ENCODE measurements at regions not wholly inside any gene's neighbourhood (a gene's known extent, or its start where the extent isn't known, plus 50 kb on each side); places are given as distances from the start of the nearest gene placed in this dataset.

- Histone ChIP-seq H3K4me3 (replicated peaks; ENCODE audit: insufficient read depth, low read length) (no peak overlapping the region), H3K27me3 (ENCODE audit: insufficient read depth, poor library complexity, severe bottlenecking) (no peaks in the 10 kb centered on the region), H3K27ac (replicated peaks) (no peak overlapping the region)
- TF ChIP-seq SPI1 (IDR thresholded peaks at IDR 0.05; ENCODE audit: borderline replicate concordance, low read depth) = no peak
- TF ChIP-seq POLR2AphosphoS5 (IDR thresholded peaks at IDR 0.05; ENCODE audit: low read depth) = no peak
- no peak for TF ChIP-seq CTCF (IDR thresholded peaks at IDR 0.05; ENCODE audit: insufficient read depth, low read length)
- no peak for TF ChIP-seq GABPA (IDR thresholded peaks at IDR 0.05; ENCODE audit: low read depth)
- no peak for TF ChIP-seq REST (IDR thresholded peaks at IDR 0.05; ENCODE audit: insufficient replicate concordance, low read depth)
- no peak for DNase-seq (ENCODE audit: low read depth in 1 of 2, low spot score in 1 of 2)
These were observed 132.7 kb downstream of the TRAM1L1 start for GRCh38 chr4:116952530-116953136.

- Histone ChIP-seq H3K4me3 (replicated peaks; ENCODE audit: insufficient read depth, low read length) (no peak overlapping the region), H3K27me3 (ENCODE audit: insufficient read depth, poor library complexity, severe bottlenecking) (no peaks in the 10 kb centered on the region), H3K27ac (replicated peaks) (no peak overlapping the region)
- TF ChIP-seq SPI1 (IDR thresholded peaks at IDR 0.05; ENCODE audit: borderline replicate concordance, low read depth) (no peak), CTCF (IDR thresholded peaks at IDR 0.05; ENCODE audit: insufficient read depth, low read length) (no peak), POLR2AphosphoS5 (IDR thresholded peaks at IDR 0.05; ENCODE audit: low read depth) (no peak), GABPA (IDR thresholded peaks at IDR 0.05; ENCODE audit: low read depth) (no peak), REST (IDR thresholded peaks at IDR 0.05; ENCODE audit: insufficient replicate concordance, low read depth) (no peak)
- DNase-seq (ENCODE audit: low read depth in 1 of 2, low spot score in 1 of 2) = no peak
These were observed 135.5 kb downstream of the TRAM1L1 start for GRCh38 chr4:116949856-116950255.

GRCh38 chr4:116942315-116942714, 143.1 kb downstream of the TRAM1L1 start:
- DNase-seq (ENCODE audit: low read depth in 1 of 2, low spot score in 1 of 2) = no peak

More at GRCh38 chr4:116942315-116942714, 143.1 kb downstream of the TRAM1L1 start:
- Histone ChIP-seq H3K27ac (replicated peaks) (no peak overlapping the region), H3K27me3 (ENCODE audit: insufficient read depth, poor library complexity, severe bottlenecking) (no peaks in the 10 kb centered on the region), H3K4me3 (replicated peaks; ENCODE audit: insufficient read depth, low read length) (no peak overlapping the region)
- TF ChIP-seq SPI1 (IDR thresholded peaks at IDR 0.05; ENCODE audit: borderline replicate concordance, low read depth) = no peak
- no peak for TF ChIP-seq POLR2AphosphoS5 (IDR thresholded peaks at IDR 0.05; ENCODE audit: low read depth)
- no peak for TF ChIP-seq GABPA (IDR thresholded peaks at IDR 0.05; ENCODE audit: low read depth)
- TF ChIP-seq CTCF (IDR thresholded peaks at IDR 0.05; ENCODE audit: insufficient read depth, low read length) = no peak

Data from HL-60 (cell line).